ENCODE measurements at regions not wholly inside any gene's neighbourhood (a gene's known extent, or its start where the extent isn't known, plus 50 kb on each side); places are given as distances from the start of the nearest gene placed in this dataset.

DNA sequence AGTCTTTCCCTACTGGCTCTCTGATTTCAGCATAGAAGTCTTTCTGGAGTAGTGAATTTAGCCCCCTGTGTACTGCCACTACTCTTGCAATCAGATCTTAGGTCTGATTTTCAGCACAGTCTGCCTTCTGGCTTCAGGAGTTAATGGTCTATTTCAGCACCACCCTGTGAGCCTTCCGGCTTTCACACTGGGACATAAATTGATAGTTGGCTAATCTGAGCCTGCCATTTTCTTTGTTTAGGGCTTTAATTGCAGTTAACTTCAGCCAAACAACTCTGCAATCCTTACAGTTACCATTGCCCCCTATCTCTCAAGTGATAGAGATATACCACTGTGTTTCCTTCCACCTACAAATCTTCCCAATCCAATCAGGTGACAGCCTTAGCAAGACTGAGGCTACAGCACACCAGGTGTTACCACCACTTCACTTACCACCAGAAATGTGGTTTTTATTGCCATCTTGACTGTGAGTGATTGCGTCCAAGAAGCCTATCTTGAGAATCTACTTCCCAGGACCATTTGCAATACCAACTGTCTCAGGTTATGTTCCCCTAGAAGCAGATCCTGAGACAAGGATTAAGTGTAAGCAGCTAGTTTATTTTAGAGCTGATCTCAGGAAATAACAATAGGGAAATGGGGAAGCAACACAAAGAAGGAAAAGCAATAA lies 51.9 kb upstream of the NEK6 start:
- Histone ChIP-seq H3K79me2 (ENCODE audit: low read length) (no peaks in the 10 kb centered on the region), H2AFZ (ENCODE audit: low read length) (no peak overlapping the region), H3K9me2 (replicated peaks; ENCODE audit: insufficient read depth, low read length) (no peaks in the 10 kb centered on the region), H3K27me3 (ENCODE audit: low read length) (no peaks in the 10 kb centered on the region), H3K27ac (ENCODE audit: low read length) (peak overlapping the region; percentile 98), H3K4me1 (ENCODE audit: low read length) (peaks cover 92% of the 10 kb centered on the region), H3K9me3 (ENCODE audit: low read length) (no peaks in the 10 kb centered on the region), H3K9ac (ENCODE audit: low read length) (peak overlapping the region; percentile 59), H4K20me1 (ENCODE audit: insufficient read depth, low read depth, low read length) (no peaks in the 10 kb centered on the region), H3K4me3 (ENCODE audit: low read length) (peak overlapping the region; percentile 49), H3K36me3 (ENCODE audit: insufficient read depth, low read length) (no peaks in the 10 kb centered on the region), H3K4me2 (ENCODE audit: low read depth, low read length, poor library complexity, severe bottlenecking) (peak overlapping the region; percentile 81)
- DNase-seq: peak; percentile 66

DNA sequence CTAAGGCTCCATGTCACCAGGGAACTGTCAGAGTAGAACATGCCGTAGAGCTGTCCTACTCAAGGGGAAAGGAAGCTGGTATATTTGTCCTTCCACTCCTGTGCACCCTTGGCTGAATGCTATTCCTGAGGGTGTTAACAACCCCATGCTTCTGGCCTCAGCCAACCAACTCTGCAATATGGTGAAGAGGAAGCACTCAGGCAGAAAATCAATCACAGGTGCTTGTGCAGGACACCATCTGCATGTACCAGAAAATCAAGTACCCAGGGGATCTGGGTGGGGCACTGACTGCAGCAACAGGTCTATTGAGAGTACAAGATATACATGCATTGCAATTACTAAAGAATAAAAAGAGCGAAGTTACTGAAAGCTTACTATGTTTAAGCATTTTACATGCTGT lies 51.4 kb upstream of the NEK6 start:
- Histone ChIP-seq H3K9me2 (replicated peaks; ENCODE audit: insufficient read depth, low read length) (no peaks in the 10 kb centered on the region), H2AFZ (ENCODE audit: low read length) (no peak overlapping the region), H4K20me1 (ENCODE audit: insufficient read depth, low read depth, low read length) (no peaks in the 10 kb centered on the region), H3K4me1 (ENCODE audit: low read length) (peaks cover 94% of the 10 kb centered on the region), H3K79me2 (ENCODE audit: low read length) (no peaks in the 10 kb centered on the region), H3K27me3 (ENCODE audit: low read length) (no peaks in the 10 kb centered on the region), H3K4me3 (ENCODE audit: low read length) (peak overlapping the region; percentile 49), H3K9ac (ENCODE audit: low read length) (peak overlapping the region; percentile 63), H3K27ac (ENCODE audit: low read length) (peak overlapping the region; percentile 98), H3K36me3 (ENCODE audit: insufficient read depth, low read length) (no peaks in the 10 kb centered on the region), H3K9me3 (ENCODE audit: low read length) (no peaks in the 10 kb centered on the region), H3K4me2 (ENCODE audit: low read depth, low read length, poor library complexity, severe bottlenecking) (peak overlapping the region; percentile 81)
- peak; percentile 94 for DNase-seq

Measured in Karpas-422 (cell line).